ENCODE measurements at regions not wholly inside any gene's neighbourhood (a gene's known extent, or its start where the extent isn't known, plus 50 kb on each side); places are given as distances from the start of the nearest gene placed in this dataset.
A peak's percentile ranks its signal among the peaks of the same experiment; 100 is the strongest.

DNA sequence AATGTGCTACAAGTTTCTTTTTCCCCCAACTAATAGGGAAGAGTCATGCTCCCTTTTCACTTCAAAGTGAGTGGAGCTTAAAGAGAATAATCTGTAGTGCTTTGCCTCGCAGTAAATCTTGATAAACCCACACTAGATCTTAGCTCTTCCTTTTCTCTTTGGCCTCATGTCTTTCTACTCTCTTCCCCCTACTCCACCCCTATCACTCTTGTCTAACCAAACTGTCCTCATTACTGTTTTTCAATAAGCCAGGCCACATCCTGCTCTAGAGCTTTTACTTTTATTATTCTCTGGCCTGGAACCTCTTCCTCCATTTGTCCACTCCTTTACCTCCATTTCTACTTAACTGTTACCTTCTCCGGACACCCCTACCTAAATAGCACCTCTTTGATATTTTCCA lies 291.0 kb upstream of the SATB1 start:
- Histone ChIP-seq H3K4me3 (no peak overlapping the region), H3K27ac (no peak overlapping the region)

DNA sequence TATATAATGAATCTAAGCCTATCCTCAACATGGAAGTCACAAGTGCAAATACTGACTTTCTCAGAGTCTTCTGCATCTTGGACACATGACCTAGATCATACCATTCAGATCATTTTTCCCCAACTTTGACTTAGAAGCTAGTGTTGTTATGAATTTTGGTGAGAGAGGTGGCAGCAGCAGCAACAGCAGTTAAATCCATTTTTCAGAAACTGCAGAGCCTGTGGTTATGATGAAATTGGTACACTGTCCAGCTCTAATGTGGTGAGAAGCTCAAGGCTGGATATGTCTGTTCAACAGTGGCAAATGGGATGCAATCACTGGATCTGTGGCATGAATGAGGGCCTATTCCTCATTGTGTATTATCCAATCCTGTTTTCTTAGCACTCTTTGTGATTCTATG lies 290.1 kb upstream of the SATB1 start:
- H3K4me3 ChIP-seq = no peak overlapping the region
- no peak overlapping the region for H3K27ac ChIP-seq

DNA sequence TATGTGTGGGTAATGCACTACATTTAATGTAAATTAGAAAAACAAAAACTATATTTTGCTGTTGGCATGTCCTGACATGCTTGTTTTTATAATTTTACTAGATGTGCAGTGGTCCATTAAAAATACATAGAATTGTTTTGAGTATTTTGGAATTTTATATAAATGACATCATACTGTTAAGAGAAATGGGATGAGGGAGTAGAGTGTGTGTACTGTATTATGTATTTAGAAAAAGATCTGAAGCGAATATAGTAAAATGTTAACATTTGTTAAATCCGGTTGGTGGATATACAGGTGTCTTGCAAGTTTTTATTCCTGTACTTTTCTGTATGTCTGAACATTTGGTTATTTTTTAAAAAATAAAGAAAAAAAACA lies 288.4 kb upstream of the SATB1 start:
- no peak overlapping the region for H3K27ac ChIP-seq
- H3K4me3 ChIP-seq = no peak overlapping the region

DNA sequence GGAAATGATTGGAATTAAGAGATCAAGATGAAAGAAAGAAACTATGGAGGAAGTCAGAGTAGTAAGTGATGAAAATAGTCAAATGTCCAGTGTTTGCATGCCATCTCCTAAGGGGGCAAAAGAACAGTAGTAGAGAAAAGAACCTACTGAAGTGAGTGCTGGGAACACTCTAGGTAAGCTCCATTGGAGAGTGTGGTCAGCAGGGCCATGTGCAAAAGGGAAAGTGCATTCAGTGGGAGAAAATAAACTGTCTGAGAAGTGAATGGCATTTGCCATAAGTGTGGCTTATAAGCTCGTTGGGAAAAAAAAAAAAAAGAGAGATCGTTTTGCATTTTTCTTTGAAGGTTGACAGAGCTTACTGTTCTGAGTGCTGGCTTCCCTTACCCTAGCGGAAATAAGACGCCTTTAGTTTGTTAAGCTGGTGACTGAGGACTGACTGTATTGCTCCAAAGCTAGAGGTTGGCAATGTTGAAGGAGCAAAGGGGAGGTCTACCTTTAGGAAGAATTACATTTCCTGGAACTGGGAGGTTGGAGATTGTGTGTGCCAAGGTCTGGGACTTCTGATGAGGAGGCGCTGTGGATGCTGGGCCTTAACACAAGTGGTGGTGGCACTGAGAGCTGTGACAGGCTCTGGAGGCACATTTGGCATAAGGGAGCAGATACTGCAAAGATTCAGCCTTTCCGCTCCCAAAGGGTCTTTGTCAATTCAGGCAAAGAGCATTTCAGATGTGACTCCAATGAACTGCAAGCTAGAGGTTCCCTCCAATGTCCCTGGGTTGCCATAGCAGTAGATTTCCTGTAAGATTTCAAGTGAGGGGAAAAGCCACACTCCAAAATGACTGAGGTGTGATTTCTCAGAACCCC lies 287.8 kb upstream of the SATB1 start:
- Histone ChIP-seq H3K4me3 (no peak overlapping the region), H3K27ac (no peak overlapping the region)

DNA sequence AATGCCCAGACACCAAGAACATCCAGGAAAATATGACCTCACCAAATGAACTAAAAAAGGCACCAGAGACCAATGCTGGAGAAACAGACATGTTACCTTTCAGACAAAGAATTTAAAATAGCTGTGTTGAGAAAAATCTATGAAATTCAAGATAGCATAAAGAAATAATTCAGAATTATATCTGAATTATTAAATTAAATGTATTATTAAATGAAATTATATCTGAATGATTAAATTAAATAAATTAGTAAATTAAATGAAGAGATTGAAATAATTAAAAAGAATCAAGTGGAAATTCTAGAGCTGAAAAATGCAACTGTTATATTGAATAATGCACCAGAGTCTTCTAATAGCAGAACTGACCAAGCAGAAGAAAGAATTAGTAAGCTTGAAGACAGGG lies 279.2 kb upstream of the SATB1 start:
- Histone ChIP-seq H3K27ac (no peak overlapping the region), H3K4me3 (no peak overlapping the region)

DNA sequence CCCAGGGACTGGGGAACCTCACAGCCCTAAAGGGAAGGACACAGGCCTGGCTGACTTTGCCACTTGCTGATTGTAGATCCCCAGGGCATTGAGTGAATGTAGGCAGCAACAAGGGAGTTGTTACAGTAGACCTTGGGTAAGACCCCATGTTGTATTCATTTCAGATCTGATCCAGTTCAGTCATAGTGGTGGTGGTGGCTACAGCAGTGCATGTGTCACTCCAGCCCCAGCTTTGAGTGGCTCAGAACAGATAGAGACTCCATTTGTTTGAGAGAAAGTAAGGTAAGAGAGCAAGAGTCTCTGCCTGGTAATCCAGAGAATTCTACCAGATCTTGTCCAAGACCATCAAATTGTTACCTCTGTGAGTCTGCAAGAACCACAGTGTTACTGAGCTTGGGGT lies 278.7 kb upstream of the SATB1 start:
- no peak overlapping the region for H3K27ac ChIP-seq
- H3K4me3 ChIP-seq = no peak overlapping the region

DNA sequence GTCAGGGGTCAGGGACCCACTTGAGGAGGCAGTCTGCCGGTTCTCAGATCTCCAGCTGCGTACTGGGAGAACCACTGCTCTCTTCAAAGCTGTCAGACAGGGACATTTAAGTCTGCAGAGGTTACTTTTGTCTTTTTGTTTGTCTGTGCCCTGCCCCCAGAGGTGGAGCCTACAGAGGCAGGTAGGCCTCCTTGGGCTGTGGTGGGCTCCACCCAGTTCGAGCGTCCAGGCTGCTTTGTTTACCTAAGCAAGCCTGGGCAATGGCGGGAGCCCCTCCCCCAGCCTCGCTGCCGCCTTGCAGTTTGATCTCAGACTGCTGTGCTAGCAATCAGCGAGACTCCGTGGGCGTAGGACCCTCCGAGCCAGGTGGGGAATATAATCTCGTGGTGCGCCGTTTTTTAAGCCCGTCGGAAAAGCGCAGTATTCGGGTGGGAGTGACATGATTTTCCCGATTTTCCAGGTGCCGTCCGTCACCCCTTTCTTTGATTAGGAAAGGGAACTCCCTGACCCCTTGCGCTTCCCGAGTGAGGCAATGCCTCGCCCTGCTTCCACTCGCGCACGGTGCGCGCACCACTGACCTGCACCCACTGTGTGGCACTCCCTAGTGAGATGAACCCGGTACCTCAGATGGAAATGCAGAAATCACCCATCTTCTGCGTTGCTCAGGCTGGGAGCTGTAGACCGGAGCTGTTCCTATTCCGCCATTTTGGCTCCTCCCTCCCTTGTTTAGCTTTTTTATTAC lies 268.6 kb upstream of the SATB1 start:
- H3K4me3 ChIP-seq = peak overlapping the region in 1 of 7 experiments; percentile 23
- H3K27ac ChIP-seq = peak overlapping the region in 1 of 21 experiments; percentile 44

- H3K27ac ChIP-seq = no peak overlapping the region
- H3K4me3 ChIP-seq = no peak overlapping the region
Observed at GRCh38 chr3:18687286-18687685, 262.1 kb upstream of the SATB1 start.

DNA sequence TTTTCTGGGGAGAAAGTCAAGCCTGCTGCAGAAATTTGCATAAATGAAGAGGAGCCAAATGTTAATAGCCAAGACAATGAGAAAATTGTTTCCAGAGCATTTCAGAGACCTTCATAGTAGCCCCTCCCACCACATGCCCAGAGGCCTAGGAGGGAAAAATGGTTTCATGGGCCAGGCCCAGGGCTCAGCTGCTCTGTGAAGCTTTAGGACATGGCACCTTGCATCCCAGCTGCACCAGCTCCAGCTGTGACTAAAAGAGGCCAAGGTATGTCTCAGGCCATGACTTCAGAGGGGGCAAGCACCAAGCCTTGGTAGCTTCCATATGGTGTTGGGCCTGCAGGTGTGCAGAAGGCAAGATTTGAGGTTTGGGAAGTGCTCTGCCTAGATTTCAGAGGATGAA lies 258.8 kb upstream of the SATB1 start:
- Histone ChIP-seq H3K27ac (no peak overlapping the region), H3K4me3 (no peak overlapping the region)

- Histone ChIP-seq H3K27ac (no peak overlapping the region), H3K4me3 (no peak overlapping the region)
Observed at GRCh38 chr3:18681818-18682345, 256.7 kb upstream of the SATB1 start.

GRCh38 chr3:18680758-18681157 lies 255.6 kb upstream of the SATB1 start:
- H3K27ac ChIP-seq = no peak overlapping the region
- no peak overlapping the region for H3K4me3 ChIP-seq

- no peak overlapping the region for H3K4me3 ChIP-seq
- H3K27ac ChIP-seq = no peak overlapping the region
Observed at GRCh38 chr3:18679238-18679637, 254.1 kb upstream of the SATB1 start.

DNA sequence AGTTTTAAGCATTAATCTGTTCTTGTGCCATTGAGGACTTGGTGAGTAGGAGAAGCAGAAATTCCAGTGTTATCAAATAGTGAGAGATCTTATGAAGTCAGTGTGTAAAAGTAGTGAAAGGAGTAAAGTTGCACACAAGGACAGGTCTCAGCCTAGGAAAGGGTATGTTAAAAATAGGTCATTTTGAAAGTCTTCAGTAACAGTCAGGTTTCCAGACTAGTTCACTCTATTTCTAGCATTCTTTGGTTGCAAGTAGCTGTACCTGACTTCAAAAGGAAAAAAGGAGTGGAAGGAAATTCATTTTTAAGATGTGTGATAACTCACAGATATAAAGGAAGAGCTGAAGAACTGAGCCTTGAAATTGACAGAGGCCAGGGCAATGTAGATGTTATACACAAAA lies 250.1 kb upstream of the SATB1 start:
- H3K27ac ChIP-seq = no peak overlapping the region
- no peak overlapping the region for H3K4me3 ChIP-seq

- Histone ChIP-seq H3K4me3 (no peak overlapping the region), H3K27ac (no peak overlapping the region)
Observed at GRCh38 chr3:18672561-18672960, 247.4 kb upstream of the SATB1 start.

DNA sequence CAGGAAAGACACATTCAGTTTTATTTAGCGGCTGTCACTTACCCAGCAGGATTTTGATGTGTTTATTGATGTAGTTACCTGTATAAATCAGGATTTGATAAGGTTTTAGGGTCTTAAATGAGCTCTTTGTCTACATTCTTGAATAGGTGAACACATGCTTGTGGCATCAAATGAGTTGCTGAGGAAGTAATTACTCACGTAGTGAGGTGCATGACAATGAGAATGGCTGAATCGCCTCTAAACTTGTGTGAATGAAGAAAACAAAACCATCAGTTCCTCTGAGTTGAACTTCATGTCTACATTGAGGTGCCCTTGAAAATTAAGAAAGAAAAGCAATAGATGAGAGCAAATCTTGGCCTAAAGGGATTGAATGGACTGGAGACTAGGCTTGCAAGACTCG lies 245.6 kb upstream of the SATB1 start:
- H3K4me3 ChIP-seq = no peak overlapping the region
- no peak overlapping the region for H3K27ac ChIP-seq

DNA sequence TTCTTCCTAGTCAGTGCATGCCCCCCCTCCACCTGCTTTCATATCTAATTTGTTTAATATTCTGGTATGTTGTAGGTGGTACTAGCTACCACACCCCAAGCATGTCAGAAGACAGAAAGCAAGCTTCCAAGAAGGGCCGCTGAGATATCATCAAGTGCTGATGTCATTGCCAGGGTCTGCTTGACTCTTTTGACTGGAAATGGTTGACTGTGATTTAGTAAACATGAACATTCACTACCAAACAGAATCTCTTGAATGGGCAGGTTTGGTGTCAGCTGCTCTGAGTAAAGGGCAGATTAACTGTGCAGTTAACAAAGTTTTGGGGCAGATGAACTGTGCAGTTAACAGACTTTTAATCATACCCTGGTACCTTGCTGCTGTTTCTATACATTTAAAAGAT lies 244.2 kb upstream of the SATB1 start:
- no peak overlapping the region for H3K27ac ChIP-seq
- H3K4me3 ChIP-seq = no peak overlapping the region

DNA sequence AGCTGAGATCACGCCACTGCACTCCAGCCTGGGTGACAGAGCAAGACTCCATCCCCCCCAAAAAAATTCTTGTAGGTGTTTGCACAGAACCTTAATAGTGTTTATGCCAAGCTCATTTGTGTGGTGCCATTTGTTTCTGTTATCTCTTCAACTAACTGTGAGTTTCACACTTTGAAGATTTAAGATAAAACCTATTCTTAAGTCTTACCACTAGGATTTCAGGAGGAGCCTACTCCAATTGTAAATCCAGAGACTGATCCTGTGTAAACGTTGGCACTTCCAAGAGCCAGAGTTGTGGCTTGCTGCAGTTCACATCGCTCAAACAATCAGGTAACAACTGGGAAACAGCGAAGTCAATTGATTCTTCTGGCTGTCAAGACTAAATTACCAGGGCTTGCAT lies 242.4 kb upstream of the SATB1 start:
- peak overlapping the region in 1 of 21 experiments; percentile 34 for H3K27ac ChIP-seq
- no peak overlapping the region for H3K4me3 ChIP-seq

GRCh38 chr3:18666655-18667054 lies 241.5 kb upstream of the SATB1 start:
- Histone ChIP-seq H3K27ac (peak overlapping the region in 1 of 21 experiments; percentile 34), H3K4me3 (no peak overlapping the region)

DNA sequence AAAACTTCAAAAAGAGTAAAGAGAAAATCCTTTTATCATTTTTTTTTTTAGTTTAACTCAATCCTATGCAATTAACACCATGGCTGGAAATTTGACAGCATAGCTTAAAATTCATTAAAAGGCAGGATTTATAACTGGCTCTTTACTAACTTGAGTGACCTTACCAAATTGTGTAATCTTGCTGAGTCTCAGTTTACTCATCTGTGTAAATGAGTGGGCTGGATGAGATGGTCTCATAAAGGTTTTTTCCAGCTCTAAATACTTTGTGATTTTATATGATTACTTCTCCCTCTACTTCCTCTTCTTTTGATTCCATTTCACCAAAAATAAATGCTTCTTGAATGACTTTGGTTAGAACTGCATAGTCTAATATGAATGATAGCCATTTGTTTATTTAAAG lies 234.9 kb upstream of the SATB1 start:
- no peak overlapping the region for H3K27ac ChIP-seq
- no peak overlapping the region for H3K4me3 ChIP-seq

- Histone ChIP-seq H3K4me3 (no peak overlapping the region), H3K27ac (no peak overlapping the region)
Observed at GRCh38 chr3:18657858-18658820, 233.0 kb upstream of the SATB1 start.
